ENCODE measurements at regions not wholly inside any gene's neighbourhood (a gene's known extent, or its start where the extent isn't known, plus 50 kb on each side); places are given as distances from the start of the nearest gene placed in this dataset.
A peak's percentile ranks its signal among the peaks of the same experiment; 100 is the strongest.

- no peaks in the 10 kb centered on the region for H3K36me3 Mint-ChIP-seq (ENCODE audit: low read depth)
- intact Hi-C loops (cut with micrococcal nuclease), result no loop called here
- H3K27me3 Mint-ChIP-seq, result peaks cover 2% of the 10 kb centered on the region
- CTCF ChIA-PET, result no interaction called here
- H3K4me3 Mint-ChIP-seq, result no peak overlapping the region
- TF ChIP-seq CTCF (IDR thresholded peaks at IDR 0.05), result no peak
- ATAC-seq (peak; percentile 86), DNase-seq (peak; percentile 13)
- H3K9me3 Mint-ChIP-seq, result peaks cover 5% of the 10 kb centered on the region
- H3K4me1 Mint-ChIP-seq (ENCODE audit: low read depth), result no peaks in the 10 kb centered on the region
- POLR2A ChIA-PET, result no interaction called here
- H3K27ac Mint-ChIP-seq, result no peak overlapping the region
Observed at GRCh38 chr12:124240493-124240892, 54.4 kb upstream of the RFLNA start.

GRCh38 chr12:124241776-124242528 is 52.9 kb upstream of the RFLNA start:
- DNase-seq, result no peak
- intact Hi-C loops (cut with micrococcal nuclease), result no loop called here
- no peak for TF ChIP-seq CTCF (IDR thresholded peaks at IDR 0.05)
- Mint-ChIP-seq H3K27me3 (peaks cover 2% of the 10 kb centered on the region), H3K36me3 (ENCODE audit: low read depth) (no peaks in the 10 kb centered on the region), H3K27ac (no peak overlapping the region), H3K4me1 (ENCODE audit: low read depth) (no peaks in the 10 kb centered on the region), H3K4me3 (no peak overlapping the region), H3K9me3 (peaks cover 5% of the 10 kb centered on the region)
- POLR2A ChIA-PET, result no interaction called here
- CTCF ChIA-PET, result no interaction called here
- ATAC-seq, result no peak

- ATAC-seq, result no peak
- peaks cover 2% of the 10 kb centered on the region for H3K27me3 Mint-ChIP-seq
- H3K9me3 Mint-ChIP-seq, result peaks cover 7% of the 10 kb centered on the region
Observed at GRCh38 chr12:124242529-124243065, 52.3 kb upstream of the RFLNA start.

GRCh38 chr12:124243936-124244335 is 51.0 kb upstream of the RFLNA start:
- DNase-seq (no peak), ATAC-seq (no peak)
- Mint-ChIP-seq H3K9me3 (peaks cover 7% of the 10 kb centered on the region), H3K27me3 (peaks cover 2% of the 10 kb centered on the region), H3K36me3 (ENCODE audit: low read depth) (no peaks in the 10 kb centered on the region), H3K4me1 (ENCODE audit: low read depth) (no peaks in the 10 kb centered on the region), H3K27ac (no peak overlapping the region), H3K4me3 (no peak overlapping the region)
- ChIA-PET POLR2A (no interaction called here), CTCF (no interaction called here)
- no peak for TF ChIP-seq CTCF (IDR thresholded peaks at IDR 0.05)
- intact Hi-C loops (cut with micrococcal nuclease), result no loop called here

More at GRCh38 chr12:124242529-124243065, 52.3 kb upstream of the RFLNA start:
- no peak for DNase-seq
- CTCF ChIA-PET, result no interaction called here
- Mint-ChIP-seq H3K4me3 (no peak overlapping the region), H3K4me1 (ENCODE audit: low read depth) (no peaks in the 10 kb centered on the region), H3K27ac (no peak overlapping the region), H3K36me3 (ENCODE audit: low read depth) (no peaks in the 10 kb centered on the region)
- no peak for TF ChIP-seq CTCF (IDR thresholded peaks at IDR 0.05)
- intact Hi-C loops (cut with micrococcal nuclease), result no loop called here
- POLR2A ChIA-PET, result no interaction called here
